ENCODE measurements at regions not wholly inside any gene's neighbourhood (a gene's known extent, or its start where the extent isn't known, plus 50 kb on each side); places are given as distances from the start of the nearest gene placed in this dataset.
A peak's percentile ranks its signal among the peaks of the same experiment; 100 is the strongest.

DNA sequence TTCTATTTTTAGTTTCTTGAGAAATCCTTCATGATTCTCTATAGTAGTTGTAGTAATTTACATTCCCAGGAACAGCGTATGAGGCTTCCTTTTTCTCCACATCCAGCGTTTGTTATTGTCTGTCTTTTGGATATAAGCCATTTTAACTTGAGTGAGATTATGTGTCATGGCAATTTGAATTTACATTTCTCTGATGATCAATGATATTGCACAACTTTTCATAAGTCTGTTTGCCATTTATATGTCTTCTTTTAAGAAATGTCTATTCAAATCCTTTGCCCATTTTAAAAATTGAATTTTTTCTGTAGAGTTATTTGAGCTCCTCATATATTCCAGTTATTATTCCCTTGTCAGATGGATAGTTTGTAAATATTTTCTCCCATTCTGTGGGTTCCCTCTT is 285.1 kb downstream of the REEP3 start:
- Histone ChIP-seq H3K36me3 (no peaks in the 10 kb centered on the region), H3K4me3 (no peak overlapping the region), H3K27ac (no peak overlapping the region), H3K4me1 (no peaks in the 10 kb centered on the region), H3K27me3 (no peaks in the 10 kb centered on the region), H3K9me3 (peaks cover 0 to 3% (median 0%) of the 10 kb centered on the region in 4 donors)
- 37 to 48% methylated on average over 2 of the region's 2 CpGs for WGBS, 2 donors
- TF ChIP-seq, protein P1, sequence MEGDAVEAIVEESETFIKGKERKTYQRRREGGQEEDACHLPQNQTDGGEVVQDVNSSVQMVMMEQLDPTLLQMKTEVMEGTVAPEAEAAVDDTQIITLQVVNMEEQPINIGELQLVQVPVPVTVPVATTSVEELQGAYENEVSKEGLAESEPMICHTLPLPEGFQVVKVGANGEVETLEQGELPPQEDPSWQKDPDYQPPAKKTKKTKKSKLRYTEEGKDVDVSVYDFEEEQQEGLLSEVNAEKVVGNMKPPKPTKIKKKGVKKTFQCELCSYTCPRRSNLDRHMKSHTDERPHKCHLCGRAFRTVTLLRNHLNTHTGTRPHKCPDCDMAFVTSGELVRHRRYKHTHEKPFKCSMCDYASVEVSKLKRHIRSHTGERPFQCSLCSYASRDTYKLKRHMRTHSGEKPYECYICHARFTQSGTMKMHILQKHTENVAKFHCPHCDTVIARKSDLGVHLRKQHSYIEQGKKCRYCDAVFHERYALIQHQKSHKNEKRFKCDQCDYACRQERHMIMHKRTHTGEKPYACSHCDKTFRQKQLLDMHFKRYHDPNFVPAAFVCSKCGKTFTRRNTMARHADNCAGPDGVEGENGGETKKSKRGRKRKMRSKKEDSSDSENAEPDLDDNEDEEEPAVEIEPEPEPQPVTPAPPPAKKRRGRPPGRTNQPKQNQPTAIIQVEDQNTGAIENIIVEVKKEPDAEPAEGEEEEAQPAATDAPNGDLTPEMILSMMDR (IDR thresholded peaks at IDR 0.05) = no peak
- TF ChIP-seq POLR2A (IDR thresholded peaks at IDR 0.05) = no peak
- no peak for TF ChIP-seq POLR2AphosphoS5 (IDR thresholded peaks at IDR 0.05)
- TF ChIP-seq EP300 (IDR thresholded peaks at IDR 0.05) = no peak
- no peak for DNase-seq
- intact Hi-C loops (cut with DNase I) = no loop called here

DNA sequence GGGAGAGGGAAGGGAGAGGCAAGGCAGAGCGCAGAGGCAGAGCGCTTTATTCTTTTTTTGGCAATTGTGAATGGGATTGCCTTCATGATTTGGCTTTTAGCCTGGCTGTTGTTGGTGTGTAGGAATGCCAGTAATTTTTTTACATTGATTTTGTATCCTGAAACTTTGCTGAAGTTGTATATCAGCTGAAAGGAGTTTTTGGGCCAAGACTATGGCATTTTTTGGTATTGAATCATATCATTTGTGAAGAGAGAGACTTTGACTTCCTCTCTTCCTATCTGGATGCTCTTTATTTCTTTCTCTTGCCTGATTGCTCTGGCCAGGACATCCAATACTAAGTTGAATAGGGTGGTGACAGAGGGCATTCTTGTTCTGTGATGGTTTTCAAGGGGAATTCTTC is 291.3 kb downstream of the REEP3 start:
- TF ChIP-seq EP300 (IDR thresholded peaks at IDR 0.05) (no peak), POLR2AphosphoS5 (IDR thresholded peaks at IDR 0.05) (no peak), POLR2A (IDR thresholded peaks at IDR 0.05) (no peak)
- TF ChIP-seq, protein P1 (IDR thresholded peaks at IDR 0.05) = no peak
- no peaks in the 10 kb centered on the region for H3K4me1 ChIP-seq
- DNase-seq = no peak
- 90 to 100% methylated on average over 1 of the region's 2 CpGs for WGBS, 2 donors
- H3K27ac ChIP-seq = no peak overlapping the region
- H3K27me3 ChIP-seq = no peaks in the 10 kb centered on the region
- no peaks in the 10 kb centered on the region for H3K36me3 ChIP-seq
- H3K9me3 ChIP-seq = no peaks in the 10 kb centered on the region
- no peak overlapping the region for H3K4me3 ChIP-seq
- intact Hi-C loops (cut with DNase I) = no loop called here

DNA sequence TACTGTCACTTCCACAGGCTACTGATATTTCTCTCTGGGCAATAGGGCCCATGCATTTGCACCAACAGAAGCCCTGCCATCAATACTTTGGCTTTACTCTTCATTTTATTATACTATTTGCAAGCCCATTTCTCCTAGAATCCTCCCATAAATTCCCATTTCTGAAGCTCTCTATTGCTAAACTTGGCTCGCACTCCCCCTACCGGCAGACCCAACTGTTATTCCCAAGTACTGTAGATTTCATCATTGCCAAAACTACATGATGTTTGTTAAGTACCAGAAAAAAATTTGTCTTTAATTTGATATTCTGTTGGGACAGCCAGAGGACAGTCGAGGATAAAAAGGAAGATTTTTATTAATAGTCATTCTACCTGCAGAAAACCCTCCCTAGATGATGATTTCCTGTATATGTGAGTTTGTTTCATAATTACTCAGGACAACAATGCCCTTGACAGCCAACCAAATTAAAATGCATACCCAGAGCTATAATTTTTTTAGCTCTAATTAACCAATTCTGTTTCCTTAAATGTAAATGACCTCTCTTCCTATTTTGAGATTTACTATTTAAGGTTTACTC is 298.6 kb downstream of the REEP3 start:
- no peak overlapping the region for H3K4me3 ChIP-seq
- H3K36me3 ChIP-seq = no peaks in the 10 kb centered on the region
- no peak overlapping the region for H3K27ac ChIP-seq
- H3K27me3 ChIP-seq = no peaks in the 10 kb centered on the region
- peak; percentile 78 for DNase-seq
- no peaks in the 10 kb centered on the region for H3K4me1 ChIP-seq
- H3K9me3 ChIP-seq = peaks cover 0 to 4% (median 0%) of the 10 kb centered on the region in 4 donors
- intact Hi-C loops (cut with DNase I) = loop anchor here (5.0 kb wide), 1 partner anchor 653 kb away; no protein-coding TSS in a partner anchor
- WGBS, 2 donors = 0 to 2% methylated on average over 3 of the region's 3 CpGs
- TF ChIP-seq, protein P1 (IDR thresholded peaks at IDR 0.05) = peak; percentile 32 to 74 (median 56)
- TF ChIP-seq POLR2A (IDR thresholded peaks at IDR 0.05) = no peak

DNA sequence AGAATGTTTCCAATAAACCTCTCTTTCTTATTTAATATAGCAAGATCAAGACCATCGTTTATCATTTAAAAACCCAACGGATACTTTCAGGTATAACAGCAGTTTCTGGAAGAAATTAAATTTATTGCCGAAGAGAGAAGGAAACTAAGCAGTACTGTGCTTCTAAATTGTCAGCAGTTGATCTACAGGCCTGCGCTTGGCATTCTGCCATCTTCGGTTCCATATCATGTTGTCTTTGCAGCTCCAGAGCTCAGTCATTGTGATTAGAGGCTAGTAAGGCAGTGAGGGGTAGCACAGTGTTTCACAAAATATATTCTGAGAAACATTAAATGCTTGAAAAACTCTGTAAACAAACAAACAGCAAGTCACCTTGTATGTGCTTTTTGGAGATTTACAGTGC is 301.3 kb downstream of the REEP3 start:
- Histone ChIP-seq H3K4me3 (no peak overlapping the region), H3K9me3 (peaks cover 0 to 4% (median 0%) of the 10 kb centered on the region in 4 donors), H3K36me3 (no peaks in the 10 kb centered on the region), H3K27ac (no peak overlapping the region), H3K27me3 (no peaks in the 10 kb centered on the region), H3K4me1 (no peaks in the 10 kb centered on the region)
- DNase-seq = no peak
- intact Hi-C loops (cut with DNase I) = no loop called here
- WGBS, 2 donors = 67 to 80% methylated on average over 5 of the region's 5 CpGs
- TF ChIP-seq POLR2AphosphoS5 (IDR thresholded peaks at IDR 0.05) = no peak

DNA sequence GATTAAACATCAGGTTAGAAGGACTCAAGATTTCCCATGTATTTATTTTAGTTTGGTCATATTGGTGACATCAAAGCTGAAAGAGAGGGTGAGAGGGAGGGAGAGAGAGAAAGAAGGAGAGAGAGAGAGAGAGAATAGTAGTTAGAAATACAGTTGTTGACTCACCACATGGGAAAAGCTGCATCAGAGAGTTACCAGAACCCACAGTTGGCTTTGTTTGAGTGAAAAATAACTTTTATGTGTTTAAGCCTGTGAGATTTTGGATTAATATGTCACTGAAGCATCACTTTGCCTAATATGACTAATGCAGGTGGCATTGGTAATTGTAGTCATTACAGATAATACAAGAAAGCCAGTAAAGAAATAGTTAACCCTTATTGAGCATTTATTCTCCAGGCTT is 303.9 kb downstream of the REEP3 start:
- no peak for DNase-seq
- Histone ChIP-seq H3K9me3 (peaks cover 0 to 4% (median 0%) of the 10 kb centered on the region in 4 donors), H3K36me3 (no peaks in the 10 kb centered on the region), H3K27me3 (no peaks in the 10 kb centered on the region), H3K27ac (no peak overlapping the region), H3K4me3 (no peak overlapping the region), H3K4me1 (no peaks in the 10 kb centered on the region)
- no peak for TF ChIP-seq POLR2A (IDR thresholded peaks at IDR 0.05)
- TF ChIP-seq POLR2AphosphoS5 (IDR thresholded peaks at IDR 0.05) = no peak
- TF ChIP-seq EP300 (IDR thresholded peaks at IDR 0.05) = no peak
- TF ChIP-seq, protein P1 (IDR thresholded peaks at IDR 0.05) = no peak
- intact Hi-C loops (cut with DNase I) = no loop called here
